T-helper 1 cell treated with Interleukin-12 subunit alpha and Interleukin-12 subunit beta and Interleukin-4 antibody, amounts not matched to agents 30 ng/mL and 1 ng/mL, for 36 hours (primary cell): ENCODE measurements at regions not wholly inside any gene's neighbourhood (a gene's known extent, or its start where the extent isn't known, plus 50 kb on each side); places are given as distances from the start of the nearest gene placed in this dataset.

ENCODE experiments used
- intact Hi-C: fragments of 100-400 bp; cut with micrococcal nuclease; formaldehyde crosslinking; loops from one replicate; pipeline ENCODE4 v1.15.1; 2024

DNA sequence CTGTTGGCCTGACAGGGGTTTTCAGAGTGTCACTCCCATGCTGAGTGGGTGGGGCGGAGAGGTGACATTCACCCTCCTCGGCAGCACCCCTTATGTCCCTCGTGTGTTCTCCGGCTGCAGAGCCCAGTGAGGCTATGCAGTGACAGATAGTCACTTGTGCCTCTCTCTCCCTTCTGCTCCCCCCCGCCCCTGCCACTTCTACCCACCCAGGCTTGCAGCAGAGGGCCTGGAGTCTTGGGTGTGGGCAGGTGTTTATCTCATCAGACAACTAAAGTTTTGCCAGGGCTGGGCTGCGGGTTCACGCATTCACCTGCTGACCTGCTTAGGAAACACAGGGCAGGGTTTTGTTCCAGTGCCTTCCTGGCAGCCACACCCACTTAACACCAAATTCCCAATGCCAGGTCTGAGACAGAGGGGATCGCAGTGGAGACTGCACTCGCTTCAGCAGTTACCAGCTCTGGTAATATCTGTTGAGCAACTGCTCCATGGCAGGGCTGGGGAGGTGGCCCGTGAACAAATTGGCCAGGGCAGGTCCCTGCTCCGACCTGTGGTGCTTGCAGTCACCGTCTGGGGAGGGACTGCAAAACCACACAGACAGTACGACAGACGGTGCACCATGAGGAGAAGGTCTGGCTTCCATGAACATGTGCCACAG lies 50.5 kb upstream of the ADA2 start:
- intact Hi-C loops, result loop anchor here (5.0 kb wide), 1 partner anchor 233 kb away; no protein-coding TSS in a partner anchor

DNA sequence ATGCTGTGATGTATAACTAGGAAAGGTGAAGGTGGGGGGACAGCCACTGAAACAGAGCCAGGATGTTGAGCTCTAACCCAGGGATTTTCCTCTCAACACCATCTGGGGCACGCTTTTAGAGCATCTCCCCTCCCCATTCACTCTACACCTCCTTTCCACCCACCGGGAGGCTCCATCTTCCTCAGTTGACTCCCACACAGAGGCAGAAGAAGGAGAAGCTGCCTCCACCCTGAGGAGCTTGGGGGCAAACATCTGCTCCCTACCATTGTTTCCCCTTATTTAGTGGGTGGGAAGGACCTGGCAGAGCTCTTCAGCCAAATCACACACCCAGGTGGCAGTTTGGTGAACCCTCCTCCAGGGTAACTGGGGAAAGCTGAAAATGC lies 50.0 kb upstream of the ADA2 start:
- intact Hi-C loops, result loop anchor here (5.0 kb wide), 1 partner anchor 233 kb away; no protein-coding TSS in a partner anchor
